ENCODE measurements at regions not wholly inside any gene's neighbourhood (a gene's known extent, or its start where the extent isn't known, plus 50 kb on each side); places are given as distances from the start of the nearest gene placed in this dataset.

- TF ChIP-seq CHD2 (IDR thresholded peaks at IDR 0.05; ENCODE audit: low read length): 0 out of 2 replicates have a peak, but pooled peaks have one; percentile 8
- TF ChIP-seq, protein P1, sequence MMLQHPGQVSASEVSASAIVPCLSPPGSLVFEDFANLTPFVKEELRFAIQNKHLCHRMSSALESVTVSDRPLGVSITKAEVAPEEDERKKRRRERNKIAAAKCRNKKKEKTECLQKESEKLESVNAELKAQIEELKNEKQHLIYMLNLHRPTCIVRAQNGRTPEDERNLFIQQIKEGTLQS (IDR thresholded peaks at IDR 0.05; ENCODE audit: insufficient read depth, low read depth, low read length): no peak
- TF ChIP-seq TCF12 (IDR thresholded peaks at IDR 0.05; ENCODE audit: low read depth, low read length): no peak
- no peak for TF ChIP-seq EP300 (IDR thresholded peaks at IDR 0.05; ENCODE audit: borderline replicate concordance in 1 of 2, low read depth in 2 of 2, low read length in 2 of 2)
- TF ChIP-seq NRF1 (IDR thresholded peaks at IDR 0.05; ENCODE audit: low read depth, low read length): no peak
- no peak for TF ChIP-seq KDM5A (IDR thresholded peaks at IDR 0.05; ENCODE audit: low read length)
- TF ChIP-seq JUND (IDR thresholded peaks at IDR 0.05; ENCODE audit: low read length): no peak
- TF ChIP-seq SP4 (IDR thresholded peaks at IDR 0.05; ENCODE audit: low read length): no peak
- TF ChIP-seq POLR2AphosphoS5 (IDR thresholded peaks at IDR 0.05; ENCODE audit: low read depth, low read length): no peak
- no peak for TF ChIP-seq BRCA1 (IDR thresholded peaks at IDR 0.05; ENCODE audit: low read depth, low read length)
- TF ChIP-seq ASH2L (IDR thresholded peaks at IDR 0.05; ENCODE audit: low read length): peak; percentile 99
- TF ChIP-seq SAP30 (IDR thresholded peaks at IDR 0.05; ENCODE audit: insufficient read depth, insufficient replicate concordance, low read length): no peak
- TF ChIP-seq JUN (IDR thresholded peaks at IDR 0.05; ENCODE audit: low read depth, low read length): no peak
- no peak for TF ChIP-seq TBP (IDR thresholded peaks at IDR 0.05; ENCODE audit: low read depth, low read length)
- TF ChIP-seq HDAC2 (IDR thresholded peaks at IDR 0.05; ENCODE audit: borderline replicate concordance in 1 of 2, low read depth in 2 of 2, low read length in 2 of 2): peak; percentile 7 to 45; a peak in 1 of 4 replicates
- TF ChIP-seq EZH2 (IDR thresholded peaks at IDR 0.05; ENCODE audit: low read depth, low read length, severe bottlenecking): no peak
- TF ChIP-seq, protein P2, sequence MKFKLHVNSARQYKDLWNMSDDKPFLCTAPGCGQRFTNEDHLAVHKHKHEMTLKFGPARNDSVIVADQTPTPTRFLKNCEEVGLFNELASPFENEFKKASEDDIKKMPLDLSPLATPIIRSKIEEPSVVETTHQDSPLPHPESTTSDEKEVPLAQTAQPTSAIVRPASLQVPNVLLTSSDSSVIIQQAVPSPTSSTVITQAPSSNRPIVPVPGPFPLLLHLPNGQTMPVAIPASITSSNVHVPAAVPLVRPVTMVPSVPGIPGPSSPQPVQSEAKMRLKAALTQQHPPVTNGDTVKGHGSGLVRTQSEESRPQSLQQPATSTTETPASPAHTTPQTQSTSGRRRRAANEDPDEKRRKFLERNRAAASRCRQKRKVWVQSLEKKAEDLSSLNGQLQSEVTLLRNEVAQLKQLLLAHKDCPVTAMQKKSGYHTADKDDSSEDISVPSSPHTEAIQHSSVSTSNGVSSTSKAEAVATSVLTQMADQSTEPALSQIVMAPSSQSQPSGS (IDR thresholded peaks at IDR 0.05; ENCODE audit: low read length): no peak
- TF ChIP-seq RXRA (IDR thresholded peaks at IDR 0.05; ENCODE audit: insufficient read depth, low read depth, low read length): no peak
- no peak for TF ChIP-seq KDM4A (IDR thresholded peaks at IDR 0.05; ENCODE audit: low read depth, low read length, severe bottlenecking)
- no peak for TF ChIP-seq CREB1 (IDR thresholded peaks at IDR 0.05)
Observed at GRCh38 chr2:5946225-5947115, 254.3 kb downstream of the SOX11 start (continued).

All from H1 (cell line).